Embryonic facial prominence (tissue), 1 donor: ENCODE measurements at regions not wholly inside any gene's neighbourhood (a gene's known extent, or its start where the extent isn't known, plus 50 kb on each side); places are given as distances from the start of the nearest gene placed in this dataset.

Experiments used
- DNase-seq: peaks from one replicate; pipeline ENCODE4 v3.0.0-alpha.2; 2016; ENCODE audit errors: extremely low spot score

- no peak for DNase-seq
Measured at GRCh38 chr1:82897549-82897948, 1096.8 kb downstream of the ADGRL2 start.

DNA sequence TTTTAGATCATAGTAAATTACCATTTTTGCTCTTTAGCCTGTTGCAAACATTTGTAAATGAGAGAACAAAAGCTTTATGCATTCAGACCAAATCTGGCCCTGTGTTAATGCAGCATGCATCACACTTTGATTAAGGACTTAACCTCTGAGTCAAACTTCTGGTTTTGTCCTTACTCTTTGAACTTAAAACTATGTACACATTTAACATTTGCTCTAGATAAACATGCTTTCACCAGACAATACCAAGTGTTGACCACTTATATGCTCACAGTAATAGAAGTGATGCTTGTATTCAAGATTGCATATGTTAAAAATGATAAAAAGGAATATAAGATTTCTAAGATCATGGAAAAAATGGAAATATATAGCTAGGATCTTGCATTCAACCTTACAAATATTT, 1095.3 kb downstream of the ADGRL2 start:
- no peak for DNase-seq

GRCh38 chr1:82894635-82895034, 1093.9 kb downstream of the ADGRL2 start:
- no peak for DNase-seq

- DNase-seq: no peak
Measured at GRCh38 chr1:82893712-82894470, 1093.2 kb downstream of the ADGRL2 start.

GRCh38 chr1:82880506-82880905, 1079.8 kb downstream of the ADGRL2 start:
- no peak for DNase-seq

GRCh38 chr1:82879701-82880305, 1079.1 kb downstream of the ADGRL2 start:
- DNase-seq: peak; percentile 30

- no peak for DNase-seq
Measured at GRCh38 chr1:82875170-82875569, 1074.4 kb downstream of the ADGRL2 start.

- no peak for DNase-seq
Measured at GRCh38 chr1:82874041-82874440, 1073.3 kb downstream of the ADGRL2 start.

GRCh38 chr1:82870332-82870731, 1069.6 kb downstream of the ADGRL2 start:
- no peak for DNase-seq

- no peak for DNase-seq
Measured at GRCh38 chr1:82867781-82868180, 1067.0 kb downstream of the ADGRL2 start.

DNA sequence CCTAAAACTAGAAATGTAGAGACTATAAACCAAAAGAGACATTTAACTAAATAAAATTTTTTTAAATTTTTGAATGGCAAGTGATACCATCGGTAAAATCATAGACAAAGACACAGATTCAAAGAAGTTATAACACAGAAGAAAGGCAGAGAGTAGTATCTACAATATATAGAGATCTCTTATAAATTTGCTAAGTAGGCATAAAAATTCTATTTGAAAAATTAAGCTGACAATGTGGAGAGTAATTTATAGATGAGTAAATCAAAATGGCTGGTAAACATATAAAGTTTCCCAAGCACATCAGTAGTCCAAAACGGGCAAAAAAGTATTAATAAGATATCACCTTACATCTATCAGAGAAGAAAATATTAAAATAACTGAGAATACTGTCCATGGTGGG, 1061.0 kb downstream of the ADGRL2 start:
- DNase-seq: no peak

- DNase-seq: no peak
Measured at GRCh38 chr1:82858031-82858430, 1057.3 kb downstream of the ADGRL2 start.

DNA sequence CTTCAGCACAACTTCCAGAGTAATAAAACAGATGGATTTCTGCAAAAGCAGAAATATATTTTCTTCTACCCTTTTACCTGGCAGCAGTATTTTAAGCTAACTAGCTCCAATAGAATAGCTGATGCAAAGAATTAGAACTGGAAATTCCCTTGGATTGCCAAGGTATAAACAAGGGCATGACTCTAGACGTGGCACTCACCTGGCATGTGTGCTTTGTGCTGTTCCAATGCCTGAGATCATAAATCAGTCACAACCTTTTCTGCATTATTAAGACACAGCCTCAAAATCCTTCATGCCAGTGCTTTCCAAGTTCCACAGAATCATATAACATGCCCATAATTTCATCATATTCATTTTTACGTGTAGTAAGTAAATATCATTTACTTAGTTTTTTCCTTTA, 1048.7 kb downstream of the ADGRL2 start:
- DNase-seq: no peak

DNA sequence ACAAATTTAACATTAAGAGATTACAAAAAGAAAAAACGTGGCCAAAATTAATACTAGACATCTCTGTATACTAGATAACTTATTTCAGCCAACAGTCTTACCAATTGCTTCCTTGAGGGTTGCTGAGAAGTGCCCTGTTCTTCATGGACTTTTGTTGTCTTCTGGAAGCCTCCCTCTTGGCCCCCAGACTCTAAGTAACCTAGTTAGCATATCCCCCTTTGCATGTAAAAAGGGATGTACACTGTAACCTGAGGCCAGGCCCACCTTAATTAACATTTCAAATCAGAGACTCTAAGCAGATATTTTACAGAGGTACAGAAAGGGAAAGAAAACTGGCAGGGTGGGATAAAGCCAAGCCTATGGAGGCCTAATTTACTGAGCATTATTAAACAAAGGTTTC, 1047.3 kb downstream of the ADGRL2 start:
- no peak for DNase-seq

DNA sequence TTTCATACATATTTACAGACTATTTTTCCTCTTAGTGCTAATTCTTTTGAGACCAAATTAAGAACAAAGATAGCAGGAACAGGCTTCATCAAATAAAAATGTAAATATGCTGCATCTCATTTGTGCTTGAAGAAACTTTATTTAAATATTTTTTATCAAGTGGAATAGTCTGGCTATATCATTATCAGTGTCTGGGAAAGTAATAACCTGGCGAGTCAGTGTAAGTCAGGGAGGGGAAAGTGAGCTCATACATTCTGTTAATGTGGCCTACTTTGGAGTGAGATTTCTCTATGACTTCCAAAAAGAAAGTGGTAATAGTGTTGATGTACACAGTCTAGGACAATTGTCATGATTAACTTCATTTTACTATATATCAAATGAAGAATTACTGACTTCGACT, 1045.1 kb downstream of the ADGRL2 start:
- no peak for DNase-seq

- no peak for DNase-seq
Measured at GRCh38 chr1:82844911-82845827, 1044.4 kb downstream of the ADGRL2 start.

DNA sequence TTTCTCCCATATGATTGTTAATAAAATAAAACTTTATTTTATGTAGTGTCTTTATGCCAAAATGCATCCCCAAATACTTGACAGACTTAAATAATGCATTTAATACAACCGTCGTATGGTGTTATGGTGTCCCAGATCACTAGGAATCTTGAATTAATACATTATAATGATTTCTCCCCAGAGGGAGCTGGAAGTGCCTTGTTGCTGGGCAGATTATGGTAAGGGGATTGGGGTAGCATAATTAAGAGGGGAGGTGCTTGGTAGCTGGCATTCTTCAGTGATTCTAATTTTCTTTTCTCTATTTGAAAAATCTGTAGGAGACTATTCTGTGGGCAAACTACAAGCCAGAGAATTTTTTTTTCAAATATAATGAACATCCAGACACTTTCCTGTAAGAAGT, 1043.7 kb downstream of the ADGRL2 start:
- DNase-seq: no peak

DNA sequence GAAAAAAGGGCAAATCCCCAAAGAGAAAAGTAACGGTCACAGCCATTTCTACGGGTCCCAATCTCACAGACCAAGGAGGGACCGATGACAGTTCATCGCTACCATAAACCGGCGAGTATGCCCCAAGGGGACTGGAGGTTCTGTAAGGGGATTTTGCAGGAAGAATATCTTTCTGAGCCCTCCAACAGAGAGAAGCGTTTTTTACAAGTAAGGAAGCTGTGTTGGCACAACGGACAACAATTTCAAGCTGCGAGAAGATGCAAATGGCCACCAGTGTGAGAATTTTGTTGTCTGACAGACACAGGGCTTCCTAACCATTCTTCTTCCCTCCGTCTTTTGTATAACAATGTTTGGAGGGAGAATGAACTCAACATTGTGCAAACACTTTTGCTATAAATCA, 1043.1 kb downstream of the ADGRL2 start:
- no peak for DNase-seq

DNA sequence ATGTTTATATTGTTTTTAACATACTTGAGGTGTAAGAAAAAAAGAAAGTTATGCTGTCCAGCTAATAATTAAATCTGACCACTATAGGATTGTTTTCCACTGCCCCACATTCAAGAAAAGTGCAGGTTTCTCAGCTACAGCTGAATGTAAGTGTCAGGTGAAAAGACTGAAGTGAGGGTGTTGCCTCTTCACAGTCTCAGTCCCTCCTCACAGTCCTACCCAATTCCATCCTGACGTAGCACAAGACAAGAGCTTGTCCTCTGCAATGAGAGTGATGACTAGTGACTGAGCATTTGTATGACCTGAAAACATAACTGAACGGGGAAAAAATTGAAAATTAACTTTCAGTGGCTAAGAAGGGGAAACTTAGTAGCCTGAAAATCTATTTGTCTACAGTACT, 1039.5 kb downstream of the ADGRL2 start:
- DNase-seq: no peak

DNA sequence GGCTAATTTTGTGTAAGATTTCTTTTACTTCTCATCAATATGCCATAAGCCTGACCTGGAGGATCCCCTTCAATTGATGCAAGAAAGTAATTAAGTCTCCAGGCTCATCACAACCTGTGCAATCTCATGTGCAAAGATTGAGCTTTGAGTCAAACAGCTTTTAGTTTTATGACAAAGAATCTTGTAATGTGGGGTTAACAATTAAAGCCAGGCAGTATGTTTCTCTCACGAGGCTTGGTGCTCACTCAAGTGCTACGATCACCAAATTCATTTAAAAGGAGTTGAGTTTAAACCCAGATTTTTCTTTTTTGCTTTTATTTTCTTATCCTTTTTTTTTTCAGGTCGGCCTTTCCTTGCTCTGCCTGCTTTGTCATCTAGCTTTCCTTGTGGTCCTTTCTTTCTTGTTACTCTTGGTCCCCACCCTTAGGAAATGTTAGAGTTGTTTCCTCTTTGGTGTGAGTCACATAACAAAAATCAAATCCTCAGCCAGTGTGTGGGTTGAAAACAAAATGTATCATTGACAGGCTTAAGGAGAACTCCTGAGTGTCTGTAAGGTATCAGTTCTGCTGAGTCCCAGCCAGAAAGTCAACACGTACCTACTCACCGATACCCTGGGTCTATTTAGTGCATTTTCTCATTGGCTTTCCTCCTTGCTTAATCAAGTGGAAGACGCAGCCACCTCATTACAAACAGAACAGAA, 1037.2 kb downstream of the ADGRL2 start:
- no peak for DNase-seq

GRCh38 chr1:82836973-82837680, 1036.4 kb downstream of the ADGRL2 start:
- no peak for DNase-seq
